Retina (tissue), 1 donor: ENCODE measurements at regions not wholly inside any gene's neighbourhood (a gene's known extent, or its start where the extent isn't known, plus 50 kb on each side); places are given as distances from the start of the nearest gene placed in this dataset.
A peak's percentile ranks its signal among the peaks of the same experiment; 100 is the strongest.

Source experiments
- DNase-seq: peaks from one replicate; pipeline ENCODE4 v3.0.0-alpha.2; 2016

- DNase-seq: no peak
Observed at GRCh38 chr6:147621263-147621662, 112.8 kb downstream of the SAMD5 start.

GRCh38 chr6:147621961-147622360 lies 113.5 kb downstream of the SAMD5 start:
- no peak for DNase-seq

- no peak for DNase-seq
Observed at GRCh38 chr6:147624946-147625515, 116.5 kb downstream of the SAMD5 start.

GRCh38 chr6:147625946-147626345 lies 117.5 kb downstream of the SAMD5 start:
- no peak for DNase-seq

GRCh38 chr6:147627411-147627810 lies 118.9 kb downstream of the SAMD5 start:
- no peak for DNase-seq

GRCh38 chr6:147633191-147633590 lies 124.7 kb downstream of the SAMD5 start:
- DNase-seq: no peak

GRCh38 chr6:147637620-147638195 lies 129.2 kb downstream of the SAMD5 start:
- no peak for DNase-seq

- no peak for DNase-seq
Observed at GRCh38 chr6:147639279-147639678, 130.8 kb downstream of the SAMD5 start.

GRCh38 chr6:147640606-147641005 lies 132.1 kb downstream of the SAMD5 start:
- DNase-seq: no peak

- no peak for DNase-seq
Observed at GRCh38 chr6:147641511-147641910, 133.0 kb downstream of the SAMD5 start.

GRCh38 chr6:147642458-147642857 lies 134.0 kb downstream of the SAMD5 start:
- no peak for DNase-seq

GRCh38 chr6:147643341-147644200 lies 135.1 kb downstream of the SAMD5 start:
- DNase-seq: no peak

GRCh38 chr6:147648916-147649315 lies 140.4 kb downstream of the SAMD5 start:
- DNase-seq: no peak

- no peak for DNase-seq
Observed at GRCh38 chr6:147651249-147652063, 143.0 kb downstream of the SAMD5 start.

GRCh38 chr6:147653631-147654030 lies 145.1 kb downstream of the SAMD5 start:
- no peak for DNase-seq

- peak; percentile 54 for DNase-seq
Observed at GRCh38 chr6:147654103-147654845, 145.8 kb downstream of the SAMD5 start.

GRCh38 chr6:147660334-147661311 lies 152.1 kb downstream of the SAMD5 start:
- no peak for DNase-seq

- no peak for DNase-seq
Observed at GRCh38 chr6:147662646-147663045, 154.2 kb downstream of the SAMD5 start.

GRCh38 chr6:147664092-147664491 lies 155.6 kb downstream of the SAMD5 start:
- DNase-seq: no peak

GRCh38 chr6:147666255-147666654 lies 157.8 kb downstream of the SAMD5 start:
- DNase-seq: no peak

GRCh38 chr6:147667082-147667481 lies 158.6 kb downstream of the SAMD5 start:
- DNase-seq: no peak
